GM12872 (cell line): ENCODE measurements at regions not wholly inside any gene's neighbourhood (a gene's known extent, or its start where the extent isn't known, plus 50 kb on each side); places are given as distances from the start of the nearest gene placed in this dataset.

ENCODE experiments used
- CTCF ChIP-seq: IDR thresholded peaks from 3 replicates; pipeline ENCODE4 v1.5.1; 2011; ENCODE audit warnings: low read depth, mild to moderate bottlenecking, low read length, moderate library complexity; ENCODE audit not compliant: insufficient read depth

- no peak for TF ChIP-seq CTCF
These were observed 275.1 kb downstream of the C6orf118 start for GRCh38 chr6:165034271-165034741.

GRCh38 chr6:165031502-165031901 is 277.9 kb downstream of the C6orf118 start:
- TF ChIP-seq CTCF, result no peak

GRCh38 chr6:165025040-165025439 is 284.4 kb downstream of the C6orf118 start:
- no peak for TF ChIP-seq CTCF

GRCh38 chr6:165019681-165020080 is 289.7 kb downstream of the C6orf118 start:
- no peak for TF ChIP-seq CTCF

GRCh38 chr6:165015676-165016075 is 293.7 kb downstream of the C6orf118 start:
- no peak for TF ChIP-seq CTCF

GRCh38 chr6:165013701-165014100 is 295.7 kb downstream of the C6orf118 start:
- TF ChIP-seq CTCF, result no peak

GRCh38 chr6:165012183-165012582 is 297.2 kb downstream of the C6orf118 start:
- TF ChIP-seq CTCF, result no peak
